HCT116 (cell line): ENCODE measurements at regions not wholly inside any gene's neighbourhood (a gene's known extent, or its start where the extent isn't known, plus 50 kb on each side); places are given as distances from the start of the nearest gene placed in this dataset.

Experiments
- ATAC-seq: fragments of 200-7000 bp; cut with Tn5 transposase; 2 replicates; pipeline ENCODE4 v1.9.1; 2020; ENCODE audit warnings: mild to moderate bottlenecking, moderate library complexity
- BruUV-seq: library from RNA; stranded (reverse); fragments of 400-500 nt; replicated peaks from 2 replicates; lab custom pipeline; 2021; lab: Mats Ljungman, UMichigan
- CTCF ChIA-PET: fragments of 300-600 bp; sonication (Branson Sonifier 250); formaldehyde crosslinking; loops from one replicate; lab custom pipeline; 2021; ENCODE audit warnings: antibody characterized with exemption; lab: Charles Lee
- POLR2A ChIA-PET: fragments of 300-600, 350-600 bp; sonication (Branson Sonifier 250); formaldehyde crosslinking; loops from one replicate; lab custom pipeline; 2021; ENCODE audit warnings: antibody characterized with exemption; lab: Charles Lee
- RAD21 ChIA-PET, 2 experiments: fragments of 300-600 bp; sonication (Branson Sonifier 250); formaldehyde crosslinking; loops; one replicate each; lab custom pipeline; 2023; ENCODE audit warnings: low total read pairs in 2 of 2; ENCODE audit not compliant: uncharacterized antibody in 2 of 2, unreplicated experiment in 2 of 2, low non-redundant PET in 1 of 2; lab: Charles Lee
- DNase-seq: peaks from one replicate; pipeline ENCODE4 v3.0.0-alpha.2; 2010; ENCODE audit warnings: low read depth, low spot score
- H2AFZ ChIP-seq: fragments of 200-600 bp; shearing (Covaris generic), sonication (generic); 2 replicates; pipeline ENCODE4 v1.6.1; 2017; ENCODE audit warnings: low read depth, mixed run types, mixed read lengths, antibody characterized with exemption, low read length; ENCODE audit not compliant: poor library complexity, severe bottlenecking
- H3K27ac ChIP-seq: 2 replicates; pipeline ENCODE4 v1.5.1; 2012; ENCODE audit warnings: low read depth, low read length
- H3K27me3 ChIP-seq: fragments of 200-600 bp; sonication (generic); 2 replicates; pipeline ENCODE4 v1.6.1; 2016; ENCODE audit warnings: mixed run types, low read length, mixed read lengths; ENCODE audit not compliant: insufficient read depth
- H3K36me3 ChIP-seq, 2 experiments: fragments of 200-500 bp in 1 of 2; fragments of 200-600 bp in 1 of 2; sonication (Bioruptor generic) in 1 of 2; sonication (generic) in 1 of 2; 2 replicates each; pipeline versions ENCODE4 v1.5.1 to v1.6.1; 2014 to 2016; ENCODE audit warnings: low read length in 2 of 2, inconsistent platforms in 1 of 2, mixed read lengths in 1 of 2, mixed run types in 1 of 2; ENCODE audit not compliant: insufficient read depth in 2 of 2, control insufficient read depth in 1 of 2
- H3K4me1 ChIP-seq, 2 experiments: fragments of 200-600 bp in 1 of 2; sonication (generic) in 1 of 2; 2 replicates each; pipeline versions ENCODE4 v1.5.1 to v1.6.1; 2012 to 2017; ENCODE audit warnings: low read length in 2 of 2, inconsistent platforms in 1 of 2, mild to moderate bottlenecking in 1 of 2, mixed read lengths in 1 of 2, mixed run types in 1 of 2, moderate library complexity in 1 of 2; ENCODE audit not compliant: insufficient read depth in 2 of 2, control insufficient read depth in 1 of 2
- H3K4me2 ChIP-seq: fragments of 200-600 bp; sonication (generic); 2 replicates; pipeline ENCODE4 v1.6.1; 2017; ENCODE audit warnings: mixed run types, low read length, mixed read lengths
- H3K4me3 ChIP-seq, 2 experiments: fragments of 200-600 bp in 1 of 2; sonication (generic) in 1 of 2; replicated peaks in 1 of 2; 2 replicates each; pipeline ENCODE4 v1.5.1; 2011 to 2016; ENCODE audit warnings: low read length in 2 of 2, control low read depth in 1 of 2, low read depth in 1 of 2, mild to moderate bottlenecking in 1 of 2, mixed read lengths in 1 of 2, mixed run types in 1 of 2
- H3K79me2 ChIP-seq: fragments of 200-600 bp; sonication (generic); 2 replicates; pipeline ENCODE4 v1.6.1; 2017; ENCODE audit warnings: mild to moderate bottlenecking, mixed run types, low read length, moderate library complexity, mixed read lengths; ENCODE audit not compliant: insufficient read depth
- H3K9ac ChIP-seq: fragments of 200-600 bp; sonication (generic); 2 replicates; pipeline ENCODE4 v1.6.1; 2016; ENCODE audit warnings: low read length, mixed read lengths
- H3K9me2 ChIP-seq: fragments of 200-600 bp; sonication (generic), shearing (Covaris generic); 2 replicates; pipeline ENCODE4 v1.6.1; 2017; ENCODE audit warnings: mixed run types, mild to moderate bottlenecking, moderate library complexity; ENCODE audit not compliant: insufficient read depth
- H3K9me3 ChIP-seq, 2 experiments: fragments of 200-500 bp in 1 of 2; fragments of 200-600 bp in 1 of 2; sonication (Bioruptor generic) in 1 of 2; sonication (generic) in 1 of 2; 2 replicates each; pipeline ENCODE4 v1.6.1; 2014 to 2017; ENCODE audit warnings: low read length in 2 of 2, mixed read lengths in 2 of 2, inconsistent platforms in 1 of 2, low read depth in 1 of 2, mild to moderate bottlenecking in 1 of 2, mixed run types in 1 of 2, moderate library complexity in 1 of 2; ENCODE audit not compliant: control insufficient read depth in 1 of 2, insufficient read depth in 1 of 2
- H4K20me1 ChIP-seq: fragments of 200-600 bp; sonication (generic), shearing (Covaris generic); 2 replicates; pipeline ENCODE4 v1.6.1; 2017; ENCODE audit warnings: mixed run types, mild to moderate bottlenecking, moderate library complexity; ENCODE audit not compliant: insufficient read depth
- CBX3 ChIP-seq: IDR thresholded peaks from 2 replicates; pipeline ENCODE4 v1.6.1; 2012; ENCODE audit warnings: low read depth
- CEBPB ChIP-seq: IDR thresholded peaks from 2 replicates; pipeline ENCODE4 v1.6.1; 2012; ENCODE audit warnings: low read depth
- EGR1 ChIP-seq: IDR thresholded peaks from 2 replicates; pipeline ENCODE4 v1.6.1; 2012; ENCODE audit warnings: low read depth
- ELF1 ChIP-seq: IDR thresholded peaks from 2 replicates; pipeline ENCODE4 v1.6.1; 2012; ENCODE audit warnings: low read depth, borderline replicate concordance
- EZH2 ChIP-seq: fragments of 200-600 bp; sonication (generic); IDR thresholded peaks from 2 replicates; pipeline ENCODE4 v1.6.1; 2017; ENCODE audit warnings: antibody characterized with exemption, mixed run types
- EZH2phosphoT487 ChIP-seq: fragments of 200-600 bp; IDR thresholded peaks from 2 replicates; pipeline ENCODE4 v1.6.1; 2018; ENCODE audit warnings: antibody characterized with exemption, borderline replicate concordance
- FOSL1 ChIP-seq: IDR thresholded peaks from 2 replicates; pipeline ENCODE4 v1.6.1; 2012; ENCODE audit warnings: low read depth
- JUND ChIP-seq: IDR thresholded peaks from 2 replicates; pipeline ENCODE4 v1.6.1; 2012
- POLR2A ChIP-seq: IDR thresholded peaks from 2 replicates; pipeline ENCODE4 v1.7.0; 2011; ENCODE audit warnings: borderline replicate concordance; ENCODE audit not compliant: insufficient read depth, insufficient read length; ENCODE audit errors: extremely low read depth
- SP1 ChIP-seq: IDR thresholded peaks from 2 replicates; pipeline ENCODE4 v1.6.1; 2012; ENCODE audit warnings: low read depth
- SRF ChIP-seq: IDR thresholded peaks from 2 replicates; pipeline ENCODE4 v1.6.1; 2012; ENCODE audit warnings: low read depth
- TCF7L2 ChIP-seq: IDR thresholded peaks from 2 replicates; pipeline ENCODE4 v1.7.0; 2011; ENCODE audit warnings: borderline replicate concordance, inconsistent platforms; ENCODE audit not compliant: insufficient read depth, insufficient read length; ENCODE audit errors: extremely low read depth
- YY1 ChIP-seq: IDR thresholded peaks from 2 replicates; pipeline ENCODE4 v1.6.1; 2011; ENCODE audit warnings: low read length, low read depth, moderate library complexity, mild to moderate bottlenecking; ENCODE audit not compliant: insufficient replicate concordance; ENCODE audit errors: extremely low read depth
- ZFX ChIP-seq: fragments of 450-650 bp; IDR thresholded peaks from 2 replicates; pipeline ENCODE4 v1.6.1; 2017
- ZNF274 ChIP-seq: fragments of 200-500 bp; sonication (Bioruptor generic); IDR thresholded peaks from 2 replicates; pipeline ENCODE4 v1.6.1; 2014; ENCODE audit warnings: mild to moderate bottlenecking, low read depth, low read length, inconsistent platforms
- intact Hi-C: fragments of 100-400 bp; cut with micrococcal nuclease; formaldehyde crosslinking; loops from 2 replicates; pipeline ENCODE4 v1.10.0; 2022
- TF ChIP-seq, protein P1 (sequence below), 3 experiments: fragments of 200-600 bp in 1 of 3; sonication (generic) in 1 of 3; IDR thresholded peaks in 2 of 3; conservative IDR thresholded peaks in 1 of 3; 2 replicates each; pipeline ENCODE4 v1.5.1; 2012 to 2017; ENCODE audit warnings: low read depth in 2 of 3, low read length in 2 of 3, antibody characterized with exemption in 1 of 3, borderline replicate concordance in 1 of 3, control low read depth in 1 of 3, mild to moderate bottlenecking in 1 of 3, mixed read lengths in 1 of 3, mixed run types in 1 of 3, moderate library complexity in 1 of 3; ENCODE audit not compliant: insufficient read depth in 1 of 3
- TF ChIP-seq, protein P2 (sequence below): IDR thresholded peaks from 2 replicates; pipeline ENCODE4 v1.6.1; 2012
- TF ChIP-seq, protein P3 (sequence below): IDR thresholded peaks from 2 replicates; pipeline ENCODE4 v1.6.1; 2011; ENCODE audit warnings: mild to moderate bottlenecking, low read length, moderate library complexity; ENCODE audit not compliant: insufficient replicate concordance; ENCODE audit errors: extremely low read depth
- TF ChIP-seq, protein P4 (sequence below): IDR thresholded peaks from 2 replicates; pipeline ENCODE4 v1.6.1; 2012; ENCODE audit warnings: low read depth

DNA sequence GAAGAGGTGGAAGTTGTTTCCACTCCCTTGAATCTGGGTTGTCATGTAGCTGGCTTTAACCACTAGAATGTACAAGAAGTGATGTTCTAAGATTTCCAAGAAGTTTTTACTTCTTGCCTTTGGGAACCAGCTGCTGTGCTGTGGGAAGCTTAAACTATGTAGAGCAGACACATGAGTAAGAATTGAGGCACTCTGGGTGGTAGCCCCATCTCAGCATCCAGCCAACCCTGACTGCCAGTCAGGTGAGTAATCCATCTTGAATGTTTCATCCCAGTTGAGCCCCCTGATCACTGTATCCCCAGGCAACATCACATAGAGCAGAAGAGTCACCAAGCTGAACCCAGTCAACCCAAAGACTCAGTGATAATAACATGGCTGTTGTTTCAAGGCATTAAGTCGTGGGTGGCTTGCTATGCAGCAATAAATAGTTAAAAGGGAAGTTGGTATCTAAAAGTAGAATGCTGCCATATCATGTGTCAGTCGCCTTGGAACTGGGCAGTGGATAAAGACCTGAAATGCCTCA is 62.8 kb upstream of the GPR139 start:
- intact Hi-C loops = no loop called here
- ATAC-seq (no peak), DNase-seq (no peak)
- H3K36me3 ChIP-seq = no peaks in the 10 kb centered on the region
- H3K4me3 ChIP-seq = no peak overlapping the region
- H2AFZ ChIP-seq = no peak overlapping the region
- ChIA-PET RAD21 (no interaction called here), CTCF (no interaction called here), POLR2A (no interaction called here)
- BruUV-seq = no TSS peak
- H3K27me3 ChIP-seq = peaks cover 28% of the 10 kb centered on the region
- no peak for TF ChIP-seq POLR2A
- TF ChIP-seq, protein P1, sequence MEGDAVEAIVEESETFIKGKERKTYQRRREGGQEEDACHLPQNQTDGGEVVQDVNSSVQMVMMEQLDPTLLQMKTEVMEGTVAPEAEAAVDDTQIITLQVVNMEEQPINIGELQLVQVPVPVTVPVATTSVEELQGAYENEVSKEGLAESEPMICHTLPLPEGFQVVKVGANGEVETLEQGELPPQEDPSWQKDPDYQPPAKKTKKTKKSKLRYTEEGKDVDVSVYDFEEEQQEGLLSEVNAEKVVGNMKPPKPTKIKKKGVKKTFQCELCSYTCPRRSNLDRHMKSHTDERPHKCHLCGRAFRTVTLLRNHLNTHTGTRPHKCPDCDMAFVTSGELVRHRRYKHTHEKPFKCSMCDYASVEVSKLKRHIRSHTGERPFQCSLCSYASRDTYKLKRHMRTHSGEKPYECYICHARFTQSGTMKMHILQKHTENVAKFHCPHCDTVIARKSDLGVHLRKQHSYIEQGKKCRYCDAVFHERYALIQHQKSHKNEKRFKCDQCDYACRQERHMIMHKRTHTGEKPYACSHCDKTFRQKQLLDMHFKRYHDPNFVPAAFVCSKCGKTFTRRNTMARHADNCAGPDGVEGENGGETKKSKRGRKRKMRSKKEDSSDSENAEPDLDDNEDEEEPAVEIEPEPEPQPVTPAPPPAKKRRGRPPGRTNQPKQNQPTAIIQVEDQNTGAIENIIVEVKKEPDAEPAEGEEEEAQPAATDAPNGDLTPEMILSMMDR (IDR thresholded peaks at IDR 0.05 in 2 of 3, conservative IDR thresholded peaks at IDR 0.05 in 1 of 3; ENCODE audit: borderline replicate concordance in 1 of 3, insufficient read depth in 1 of 3, low read depth in 2 of 3, low read length in 2 of 3) = no peak
- TF ChIP-seq EZH2 = no peak
- no peak for TF ChIP-seq ZFX
- no peak for TF ChIP-seq YY1
- TF ChIP-seq CEBPB = no peak
- TF ChIP-seq SP1 = no peak
- TF ChIP-seq ZNF274 = no peak
- TF ChIP-seq ELF1 = no peak
- TF ChIP-seq EZH2phosphoT487 = no peak
- TF ChIP-seq, protein P2, sequence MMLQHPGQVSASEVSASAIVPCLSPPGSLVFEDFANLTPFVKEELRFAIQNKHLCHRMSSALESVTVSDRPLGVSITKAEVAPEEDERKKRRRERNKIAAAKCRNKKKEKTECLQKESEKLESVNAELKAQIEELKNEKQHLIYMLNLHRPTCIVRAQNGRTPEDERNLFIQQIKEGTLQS = no peak
- TF ChIP-seq TCF7L2 = no peak
- TF ChIP-seq JUND = no peak
- no peak for TF ChIP-seq CBX3
- TF ChIP-seq, protein P3, sequence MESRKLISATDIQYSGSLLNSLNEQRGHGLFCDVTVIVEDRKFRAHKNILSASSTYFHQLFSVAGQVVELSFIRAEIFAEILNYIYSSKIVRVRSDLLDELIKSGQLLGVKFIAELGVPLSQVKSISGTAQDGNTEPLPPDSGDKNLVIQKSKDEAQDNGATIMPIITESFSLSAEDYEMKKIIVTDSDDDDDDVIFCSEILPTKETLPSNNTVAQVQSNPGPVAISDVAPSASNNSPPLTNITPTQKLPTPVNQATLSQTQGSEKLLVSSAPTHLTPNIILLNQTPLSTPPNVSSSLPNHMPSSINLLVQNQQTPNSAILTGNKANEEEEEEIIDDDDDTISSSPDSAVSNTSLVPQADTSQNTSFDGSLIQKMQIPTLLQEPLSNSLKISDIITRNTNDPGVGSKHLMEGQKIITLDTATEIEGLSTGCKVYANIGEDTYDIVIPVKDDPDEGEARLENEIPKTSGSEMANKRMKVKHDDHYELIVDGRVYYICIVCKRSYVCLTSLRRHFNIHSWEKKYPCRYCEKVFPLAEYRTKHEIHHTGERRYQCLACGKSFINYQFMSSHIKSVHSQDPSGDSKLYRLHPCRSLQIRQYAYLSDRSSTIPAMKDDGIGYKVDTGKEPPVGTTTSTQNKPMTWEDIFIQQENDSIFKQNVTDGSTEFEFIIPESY = no peak
- TF ChIP-seq EGR1 = no peak
- no peak for TF ChIP-seq SRF
- TF ChIP-seq, protein P4, sequence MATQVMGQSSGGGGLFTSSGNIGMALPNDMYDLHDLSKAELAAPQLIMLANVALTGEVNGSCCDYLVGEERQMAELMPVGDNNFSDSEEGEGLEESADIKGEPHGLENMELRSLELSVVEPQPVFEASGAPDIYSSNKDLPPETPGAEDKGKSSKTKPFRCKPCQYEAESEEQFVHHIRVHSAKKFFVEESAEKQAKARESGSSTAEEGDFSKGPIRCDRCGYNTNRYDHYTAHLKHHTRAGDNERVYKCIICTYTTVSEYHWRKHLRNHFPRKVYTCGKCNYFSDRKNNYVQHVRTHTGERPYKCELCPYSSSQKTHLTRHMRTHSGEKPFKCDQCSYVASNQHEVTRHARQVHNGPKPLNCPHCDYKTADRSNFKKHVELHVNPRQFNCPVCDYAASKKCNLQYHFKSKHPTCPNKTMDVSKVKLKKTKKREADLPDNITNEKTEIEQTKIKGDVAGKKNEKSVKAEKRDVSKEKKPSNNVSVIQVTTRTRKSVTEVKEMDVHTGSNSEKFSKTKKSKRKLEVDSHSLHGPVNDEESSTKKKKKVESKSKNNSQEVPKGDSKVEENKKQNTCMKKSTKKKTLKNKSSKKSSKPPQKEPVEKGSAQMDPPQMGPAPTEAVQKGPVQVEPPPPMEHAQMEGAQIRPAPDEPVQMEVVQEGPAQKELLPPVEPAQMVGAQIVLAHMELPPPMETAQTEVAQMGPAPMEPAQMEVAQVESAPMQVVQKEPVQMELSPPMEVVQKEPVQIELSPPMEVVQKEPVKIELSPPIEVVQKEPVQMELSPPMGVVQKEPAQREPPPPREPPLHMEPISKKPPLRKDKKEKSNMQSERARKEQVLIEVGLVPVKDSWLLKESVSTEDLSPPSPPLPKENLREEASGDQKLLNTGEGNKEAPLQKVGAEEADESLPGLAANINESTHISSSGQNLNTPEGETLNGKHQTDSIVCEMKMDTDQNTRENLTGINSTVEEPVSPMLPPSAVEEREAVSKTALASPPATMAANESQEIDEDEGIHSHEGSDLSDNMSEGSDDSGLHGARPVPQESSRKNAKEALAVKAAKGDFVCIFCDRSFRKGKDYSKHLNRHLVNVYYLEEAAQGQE = no peak
- no peak for TF ChIP-seq FOSL1
- no peaks in the 10 kb centered on the region for H3K4me1 ChIP-seq
- H3K27ac ChIP-seq = no peak overlapping the region
- H3K9me2 ChIP-seq = no peaks in the 10 kb centered on the region
- no peaks in the 10 kb centered on the region for H3K79me2 ChIP-seq
- H3K9ac ChIP-seq = no peak overlapping the region
- no peak overlapping the region for H3K4me2 ChIP-seq
- no peaks in the 10 kb centered on the region for H4K20me1 ChIP-seq
- H3K9me3 ChIP-seq = no peaks in the 10 kb centered on the region
